Stomach (tissue), 8 donors: ENCODE measurements at regions not wholly inside any gene's neighbourhood (a gene's known extent, or its start where the extent isn't known, plus 50 kb on each side); places are given as distances from the start of the nearest gene placed in this dataset.

ENCODE experiments used
- DNase-seq, 2 donors: peaks; one replicate each; pipeline versions ENCODE4 v3.0.0 to v3.0.0-alpha.2; 2013 to 2019
- H3K27ac ChIP-seq, 5 donors: fragments of 200-600 bp in 4 of 5; sonication (generic) in 4 of 5; one replicate each; pipeline ENCODE4 v1.5.1; 2013 to 2019; ENCODE audit warnings: mild to moderate bottlenecking in 1 of 5, moderate library complexity in 1 of 5
- H3K27me3 ChIP-seq, 3 donors: fragments of 200-600 bp; sonication (generic); one replicate each; pipeline ENCODE4 v1.5.1; 2017 to 2019; ENCODE audit warnings: mixed run types in 1 of 3
- H3K36me3 ChIP-seq, 4 donors: fragments of 200-600 bp; sonication (generic); 1 replicate in 3 of 4; 2 replicates in 1 of 4; pipeline ENCODE4 v1.5.1; 2016 to 2019
- H3K4me1 ChIP-seq, 4 donors: fragments of 200-600 bp; sonication (generic); one replicate each; pipeline ENCODE4 v1.5.1; 2016 to 2019
- H3K4me3 ChIP-seq, 4 donors: fragments of 200-600 bp; sonication (generic) in 3 of 4; one replicate each; pipeline ENCODE4 v1.5.1; 2016 to 2019; ENCODE audit warnings: mild to moderate bottlenecking in 1 of 4
- H3K9me3 ChIP-seq, 4 donors: fragments of 200-600 bp; sonication (generic); one replicate each; pipeline ENCODE4 v1.5.1; 2016 to 2019
- CTCF ChIP-seq, 7 experiments: fragments of 450-650 bp in 4 of 7; fragments of 200-600 bp in 3 of 7; sonication (generic) in 3 of 7; IDR thresholded peaks; one replicate each; pipeline ENCODE4 v1.5.1; 2016 to 2019; ENCODE audit warnings: antibody characterized with exemption in 7 of 7, control low read depth in 2 of 7, mild to moderate bottlenecking in 1 of 7
- EP300 ChIP-seq: sonication (generic); formaldehyde crosslinking; IDR thresholded peaks from one replicate; pipeline ENCODE4 v1.6.1; 2017; ENCODE audit warnings: antibody characterized with exemption
- POLR2A ChIP-seq, 4 donors: fragments of 450-650 bp; IDR thresholded peaks; one replicate each; pipeline ENCODE4 v1.6.1; 2016; ENCODE audit warnings: antibody characterized with exemption in 4 of 4, control low read depth in 2 of 4, mild to moderate bottlenecking in 1 of 4, moderate library complexity in 1 of 4
- POLR2AphosphoS5 ChIP-seq, 3 donors: sonication (generic); formaldehyde crosslinking; IDR thresholded peaks; one replicate each; pipeline ENCODE4 v1.6.1; 2016; ENCODE audit warnings: antibody characterized with exemption in 3 of 3
- WGBS, 5 donors: extraction: QIAGEN DNeasy Blood & Tissue Kit in 3 of 5; methylation state at CpG; one replicate each; pipeline versions ENCODE4 v1.1.5 to v1.1.7; 2013 to 2018; 5-methylcytosine and 5-hydroxymethylcytosine counted together
- intact Hi-C: fragments of 100-400 bp; cut with DNase I; formaldehyde crosslinking; loops from one replicate; pipeline ENCODE4 v1.15.1; 2023; ENCODE audit warnings: low total_unique reads
- donor health status: healthy with polysubstance abuse.
- donor health status: Bipolar disorder and iron deficiency.
- donor health status: healthy.

DNA sequence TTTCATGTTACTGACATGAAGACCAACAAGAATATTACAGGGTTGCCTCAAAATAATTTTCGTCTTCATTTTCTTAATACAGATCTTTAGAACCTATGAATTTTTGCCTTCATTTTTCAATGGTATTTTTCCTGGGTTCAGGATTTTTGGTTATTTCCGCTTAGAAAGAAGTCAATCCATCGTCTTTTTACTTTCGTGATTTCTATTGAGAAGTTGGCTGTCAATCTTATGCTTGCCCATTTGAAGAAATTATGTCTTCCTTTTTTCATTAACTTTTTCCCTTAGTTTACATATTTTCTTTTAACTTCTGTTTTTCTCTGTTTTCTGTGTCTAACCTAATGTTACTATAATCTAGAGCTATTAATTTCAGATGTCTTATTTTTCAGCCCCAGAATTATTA lies 868.9 kb upstream of the SLC10A2 start:
- no peaks in the 10 kb centered on the region for H3K36me3 ChIP-seq
- 86 to 94% (median 92%) methylated on average over 4 of the region's 4 CpGs for WGBS, 5 donors
- intact Hi-C loops, result no loop called here

GRCh38 chr13:103931885-103932284 lies 865.7 kb upstream of the SLC10A2 start:
- no peak for DNase-seq
- Histone ChIP-seq H3K4me1 (no peaks in the 10 kb centered on the region), H3K36me3 (no peaks in the 10 kb centered on the region), H3K27ac (no peak overlapping the region), H3K4me3 (no peak overlapping the region), H3K27me3 (no peaks in the 10 kb centered on the region), H3K9me3 (peaks cover 0 to 16% (median 0%) of the 10 kb centered on the region in 4 donors)
- WGBS, 5 donors, result 94 to 95% (median 95%) methylated on average over 12 of the region's 12 CpGs
- TF ChIP-seq POLR2AphosphoS5 (IDR thresholded peaks at IDR 0.05), result no peak
- no peak for TF ChIP-seq EP300
- no peak for TF ChIP-seq POLR2A (IDR thresholded peaks at IDR 0.05)
- TF ChIP-seq CTCF (IDR thresholded peaks at IDR 0.05), result no peak
- intact Hi-C loops, result no loop called here

More for the DNA sequence above, 868.9 kb upstream of the SLC10A2 start:
- Histone ChIP-seq H3K27ac (no peak overlapping the region), H3K4me1 (no peaks in the 10 kb centered on the region), H3K9me3 (peaks cover 0 to 16% (median 0%) of the 10 kb centered on the region in 4 donors), H3K27me3 (no peaks in the 10 kb centered on the region), H3K4me3 (no peak overlapping the region)
- TF ChIP-seq POLR2AphosphoS5 (IDR thresholded peaks at IDR 0.05), result no peak
- TF ChIP-seq CTCF (IDR thresholded peaks at IDR 0.05), result no peak
- TF ChIP-seq EP300, result no peak
- TF ChIP-seq POLR2A (IDR thresholded peaks at IDR 0.05), result no peak
- DNase-seq, result no peak

GRCh38 chr13:103931331-103931845 lies 865.2 kb upstream of the SLC10A2 start:
- Histone ChIP-seq H3K36me3 (no peaks in the 10 kb centered on the region), H3K27me3 (no peaks in the 10 kb centered on the region), H3K4me1 (no peaks in the 10 kb centered on the region), H3K27ac (no peak overlapping the region), H3K4me3 (no peak overlapping the region), H3K9me3 (peaks cover 0 to 12% (median 0%) of the 10 kb centered on the region in 4 donors)
- intact Hi-C loops, result no loop called here
- TF ChIP-seq CTCF (IDR thresholded peaks at IDR 0.05) (no peak), EP300 (no peak), POLR2AphosphoS5 (IDR thresholded peaks at IDR 0.05) (no peak), POLR2A (IDR thresholded peaks at IDR 0.05) (no peak)
- no peak for DNase-seq
- WGBS, 5 donors, result 66 to 74% (median 69%) methylated on average over 3 of the region's 3 CpGs

DNA sequence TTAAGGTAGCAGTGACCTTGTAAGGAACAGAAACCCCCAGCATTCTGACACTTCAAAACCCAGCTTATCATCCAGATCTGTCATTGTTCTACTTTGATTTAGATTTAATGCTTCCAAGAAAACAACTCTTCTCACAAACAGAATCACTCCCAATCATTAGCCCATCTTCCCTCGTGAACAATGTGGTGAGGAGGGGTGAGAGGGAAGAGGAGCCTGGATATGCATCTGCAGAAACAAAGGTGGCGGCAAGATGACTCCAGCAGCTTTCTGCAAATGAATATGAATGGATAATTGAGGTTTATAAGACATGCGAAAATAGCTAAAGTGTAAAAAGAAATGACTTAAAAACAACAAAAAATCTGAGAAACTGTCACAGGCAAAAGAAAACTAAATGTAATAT lies 859.9 kb upstream of the SLC10A2 start:
- H3K36me3 ChIP-seq, result no peaks in the 10 kb centered on the region
- no peak overlapping the region for H3K27ac ChIP-seq
- H3K4me1 ChIP-seq, result no peaks in the 10 kb centered on the region
- intact Hi-C loops, result no loop called here
- no peaks in the 10 kb centered on the region for H3K27me3 ChIP-seq
- TF ChIP-seq POLR2AphosphoS5 (IDR thresholded peaks at IDR 0.05) (no peak), CTCF (IDR thresholded peaks at IDR 0.05) (no peak), EP300 (no peak), POLR2A (IDR thresholded peaks at IDR 0.05) (no peak)
- no peak for DNase-seq
- no peaks in the 10 kb centered on the region for H3K9me3 ChIP-seq
- WGBS, 5 donors, result 66 to 83% (median 73%) methylated on average over 3 of the region's 3 CpGs
- no peak overlapping the region for H3K4me3 ChIP-seq
